GM12878 (cell line): ENCODE measurements at regions not wholly inside any gene's neighbourhood (a gene's known extent, or its start where the extent isn't known, plus 50 kb on each side); places are given as distances from the start of the nearest gene placed in this dataset.

ENCODE experiments used
- ATAC-seq: fragments of 200-7000 bp; cut with Tn5 transposase; 3 replicates; pipeline ENCODE4 v1.9.1; 2020; ENCODE audit warnings: mild to moderate bottlenecking, moderate library complexity
- BruUV-seq: library from RNA; stranded (reverse); fragments of 400-500 nt; replicated peaks from 2 replicates; lab custom pipeline; 2021; lab: Mats Ljungman, UMichigan
- CTCF ChIA-PET: fragments of 300-600 bp; sonication (Branson Sonifier 250); formaldehyde crosslinking; extraction: SDS; loops from one replicate; lab custom pipeline; 2021; ENCODE audit warnings: inconsistent platforms; lab: Yijun Ruan, JAX
- POLR2A ChIA-PET: fragments of 350-600 bp; formaldehyde crosslinking; extraction: SDS; loops from one replicate; lab custom pipeline; 2021; ENCODE audit warnings: inconsistent platforms; lab: Charles Lee
- RAD21 ChIA-PET: fragments of 300-600 bp; sonication (Branson Sonifier 250); formaldehyde crosslinking; loops from one replicate; lab custom pipeline; 2023; ENCODE audit warnings: antibody characterized with exemption; ENCODE audit not compliant: unreplicated experiment; lab: Charles Lee
- SMC1A ChIA-PET: fragments of 300-600 bp; sonication (Branson Sonifier 250); formaldehyde crosslinking; loops from one replicate; lab custom pipeline; 2023; ENCODE audit not compliant: unreplicated experiment, uncharacterized antibody; lab: Charles Lee
- DNase-seq: peaks from one replicate; pipeline ENCODE4 v3.0.0-alpha.2; 2011; ENCODE audit warnings: low read depth, low spot score
- FAIRE-seq: peaks from 3 replicates; lab custom pipeline; 2011; peaks lifted over from hg19 to GRCh38; lab: Jason Lieb, UNC
- H2AFZ ChIP-seq: 2 replicates; pipeline ENCODE4 v1.6.0; 2011; ENCODE audit warnings: low read depth, low read length, control low read depth; ENCODE audit not compliant: control insufficient read depth
- H3K27ac ChIP-seq: 2 replicates; pipeline ENCODE4 v1.5.1; 2011; ENCODE audit warnings: control low read depth; ENCODE audit not compliant: control insufficient read depth, insufficient read depth
- H3K27me3 ChIP-seq, 2 experiments: replicated peaks in 1 of 2; 2 replicates each; pipeline versions ENCODE4 v1.6.0 to v1.6.1; 2011; ENCODE audit warnings: low read length in 1 of 2; ENCODE audit not compliant: control insufficient read depth in 2 of 2, insufficient read depth in 2 of 2
- H3K36me3 ChIP-seq, 2 experiments: 2 replicates each; pipeline ENCODE4 v1.5.1; 2011; ENCODE audit warnings: low read length in 1 of 2; ENCODE audit not compliant: control insufficient read depth in 2 of 2, insufficient read depth in 2 of 2
- H3K4me1 ChIP-seq: 2 replicates; pipeline ENCODE4 v1.6.1; 2011; ENCODE audit warnings: mild to moderate bottlenecking, low read length, moderate library complexity, mixed read lengths; ENCODE audit not compliant: control insufficient read depth, insufficient read depth
- H3K4me2 ChIP-seq: 2 replicates; pipeline ENCODE4 v1.6.0; 2011; ENCODE audit warnings: control low read depth; ENCODE audit not compliant: control insufficient read depth, insufficient read depth
- H3K4me3 ChIP-seq: fragments of 200-600 bp; sonication (generic); 2 replicates; pipeline ENCODE4 v1.5.1; 2016
- H3K79me2 ChIP-seq: 2 replicates; pipeline ENCODE4 v1.6.0; 2011; ENCODE audit warnings: low read length; ENCODE audit not compliant: control insufficient read depth, insufficient read depth
- H3K9ac ChIP-seq: 2 replicates; pipeline ENCODE4 v1.8.0; 2011; ENCODE audit warnings: low read length, control low read depth, mixed read lengths; ENCODE audit not compliant: control insufficient read depth, insufficient read depth
- H3K9me3 ChIP-seq: replicated peaks from 3 replicates; pipeline ENCODE4 v1.5.1; 2011; ENCODE audit warnings: mild to moderate bottlenecking, low read length; ENCODE audit not compliant: control insufficient read depth, insufficient read depth
- H4K20me1 ChIP-seq: 2 replicates; pipeline ENCODE4 v1.6.0; 2011; ENCODE audit not compliant: control insufficient read depth, insufficient read depth
- ATF7 ChIP-seq: fragments of 450-650 bp; IDR thresholded peaks from 2 replicates; pipeline ENCODE4 v1.6.1; 2016; ENCODE audit warnings: low read depth, mild to moderate bottlenecking
- PAX8 ChIP-seq: fragments of 450-650 bp; IDR thresholded peaks from 2 replicates; pipeline ENCODE4 v1.6.1; 2017; ENCODE audit warnings: mild to moderate bottlenecking, moderate library complexity
- RB1 ChIP-seq: fragments of 450-650 bp; formaldehyde crosslinking; IDR thresholded peaks from 2 replicates; pipeline ENCODE4 v1.6.1; 2017; ENCODE audit warnings: mild to moderate bottlenecking, borderline replicate concordance
- SRF ChIP-seq, 2 experiments: IDR thresholded peaks; 2 replicates each; pipeline ENCODE4 v1.6.1; 2011; ENCODE audit warnings: low read depth in 2 of 2, low read length in 2 of 2, mild to moderate bottlenecking in 1 of 2, moderate library complexity in 1 of 2
- ZNF217 ChIP-seq: fragments of 450-650 bp; IDR thresholded peaks from 2 replicates; pipeline ENCODE4 v1.6.1; 2017; ENCODE audit warnings: antibody characterized with exemption, mild to moderate bottlenecking
- ZNF24 ChIP-seq: fragments of 450-650 bp; IDR thresholded peaks from 2 replicates; pipeline ENCODE4 v1.6.1; 2017; ENCODE audit warnings: antibody characterized with exemption, mild to moderate bottlenecking
- ZNF592 ChIP-seq: fragments of 450-650 bp; IDR thresholded peaks from 2 replicates; pipeline ENCODE4 v1.6.1; 2017; ENCODE audit warnings: mild to moderate bottlenecking, moderate library complexity
- WGBS: methylation state at CpG from one replicate; pipeline ENCODE4 v1.1.6; 2016; ENCODE audit warnings: low lambda C conversion rate; ENCODE audit not compliant: insufficient replicate concordance, insufficient coverage; ENCODE audit errors: missing lambda C conversion rate; 5-methylcytosine and 5-hydroxymethylcytosine counted together
- in situ Hi-C: fragments of 300-500 bp; cut with MboI; formaldehyde crosslinking; loops from 9 replicates; pipeline ENCODE4 v1.14.3; 2018; ENCODE audit warnings: mixed read lengths
- intact Hi-C: fragments of 100-400 bp; cut with micrococcal nuclease; formaldehyde crosslinking; loops from one replicate; pipeline ENCODE4 v1.14.2; 2022; ENCODE audit not compliant: unreplicated experiment

GRCh38 chr2:175539122-175539521 lies 357.6 kb upstream of the ATP5MC3 start (continued):
- no peak for TF ChIP-seq SRF (IDR thresholded peaks at IDR 0.05; ENCODE audit: low read depth in 2 of 2, low read length in 2 of 2)
- TF ChIP-seq ATF7 = no peak

GRCh38 chr2:175536059-175536458 lies 354.5 kb upstream of the ATP5MC3 start:
- FAIRE-seq = no peak
- WGBS = 0% methylated on average over 1 of the region's 1 CpG
- Histone ChIP-seq H3K4me1 (no peaks in the 10 kb centered on the region), H3K36me3 (no peaks in the 10 kb centered on the region), H4K20me1 (no peaks in the 10 kb centered on the region), H3K4me3 (no peak overlapping the region), H3K27me3 (no peaks in the 10 kb centered on the region), H3K9ac (no peak overlapping the region), H2AFZ (no peak overlapping the region), H3K27ac (no peak overlapping the region), H3K79me2 (no peaks in the 10 kb centered on the region), H3K9me3 (no peaks in the 10 kb centered on the region), H3K4me2 (no peak overlapping the region)
- ATAC-seq = no peak
- ChIA-PET CTCF (no interaction called here), POLR2A (interaction anchor here (0.6 kb wide), 1 partner anchor 1716 kb away, joined by 3 read pairs; no protein-coding TSS in a partner anchor), SMC1A (no interaction called here), RAD21 (no interaction called here)
- BruUV-seq = no TSS peak
- in situ Hi-C loops (no loop called here), intact Hi-C loops (no loop called here)
- no peak for DNase-seq
- TF ChIP-seq RB1 (no peak), ZNF592 (no peak), ZNF24 (no peak), PAX8 (no peak), ZNF217 (no peak)
